GM08714 (cell line): ENCODE measurements at regions not wholly inside any gene's neighbourhood (a gene's known extent, or its start where the extent isn't known, plus 50 kb on each side); places are given as distances from the start of the nearest gene placed in this dataset.

Experiments used
- H3K4me3 ChIP-seq: fragments of 200-500 bp; sonication (Bioruptor generic); 2 replicates; pipeline ENCODE4 v1.5.1; 2014; ENCODE audit warnings: mild to moderate bottlenecking, low read length, inconsistent platforms
- ZNF274 ChIP-seq: IDR thresholded peaks from 2 replicates; pipeline ENCODE4 v1.6.1; 2012; ENCODE audit warnings: mild to moderate bottlenecking, low read depth, low read length

GRCh38 chr11:104830508-104830907 lies 67.8 kb downstream of the CASP12 start:
- H3K4me3 ChIP-seq: no peak overlapping the region
- no peak for TF ChIP-seq ZNF274

- no peak for TF ChIP-seq ZNF274
- no peak overlapping the region for H3K4me3 ChIP-seq
These were observed 68.2 kb downstream of the CASP12 start for GRCh38 chr11:104830080-104830479.

GRCh38 chr11:104826772-104827171 lies 71.5 kb downstream of the CASP12 start:
- no peak overlapping the region for H3K4me3 ChIP-seq
- TF ChIP-seq ZNF274: no peak

DNA sequence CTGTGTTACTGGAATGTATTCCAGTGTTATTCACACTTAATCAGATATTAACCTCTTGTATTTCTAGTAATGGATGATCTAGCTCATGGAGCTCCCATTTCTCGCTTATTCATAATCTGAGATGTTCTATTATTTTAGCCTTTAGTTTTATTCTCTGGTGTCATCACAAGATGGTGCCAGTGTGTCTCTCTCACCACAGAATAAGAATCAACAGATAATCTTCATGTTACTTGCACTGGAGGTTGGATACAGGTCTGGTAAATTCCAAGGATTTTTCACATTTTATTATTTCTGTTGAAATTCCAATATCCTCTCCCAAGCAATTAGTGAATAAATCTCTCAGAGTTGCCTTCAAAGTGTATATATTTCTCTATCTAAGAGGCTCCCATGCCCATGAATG lies 74.6 kb downstream of the CASP12 start:
- TF ChIP-seq ZNF274: no peak
- H3K4me3 ChIP-seq: no peak overlapping the region

GRCh38 chr11:104820431-104820830 lies 77.8 kb downstream of the CASP12 start:
- no peak overlapping the region for H3K4me3 ChIP-seq
- no peak for TF ChIP-seq ZNF274

DNA sequence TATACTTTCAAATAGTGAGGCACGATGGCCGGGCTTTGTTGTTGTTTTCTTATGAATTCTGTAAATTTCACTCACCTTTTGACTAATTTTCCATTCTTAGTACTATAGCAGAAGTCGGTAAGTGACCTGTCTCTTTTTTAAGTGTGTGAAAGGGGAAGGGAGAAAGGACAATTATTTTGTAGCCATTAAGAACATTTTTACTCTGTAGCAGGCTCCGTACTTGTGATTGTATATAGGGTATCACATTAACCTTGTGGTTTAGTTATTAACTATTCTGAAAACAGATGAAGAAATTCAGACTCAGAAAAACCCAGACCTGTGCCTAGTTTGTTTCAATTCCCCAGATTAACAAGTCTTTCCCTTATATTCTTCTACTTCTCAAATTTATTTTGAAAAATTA lies 78.7 kb downstream of the CASP12 start:
- no peak for TF ChIP-seq ZNF274
- H3K4me3 ChIP-seq: no peak overlapping the region

GRCh38 chr11:104819107-104819506 lies 79.2 kb downstream of the CASP12 start:
- no peak for TF ChIP-seq ZNF274

DNA sequence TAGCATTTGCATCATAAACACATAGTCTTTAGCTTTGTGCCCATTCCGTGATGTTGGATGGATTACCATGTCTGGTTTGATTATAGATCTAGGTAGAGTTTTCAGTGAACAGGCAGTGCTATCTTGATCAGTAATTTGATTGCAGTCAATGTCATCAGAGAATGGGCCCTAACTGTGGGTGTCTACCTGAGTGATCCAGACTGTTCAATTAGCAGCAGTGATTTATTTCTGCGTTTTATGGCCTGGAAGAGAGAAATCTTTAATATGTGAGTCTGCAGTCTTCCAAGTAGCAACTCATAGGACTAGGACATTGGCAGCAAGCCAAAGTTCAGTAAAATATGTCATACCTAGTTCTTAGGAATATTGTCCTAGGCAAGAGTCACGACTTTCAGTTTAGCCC lies 80.3 kb downstream of the CASP12 start:
- no peak for TF ChIP-seq ZNF274

More at GRCh38 chr11:104819107-104819506, 79.2 kb downstream of the CASP12 start:
- no peak overlapping the region for H3K4me3 ChIP-seq

GRCh38 chr11:104813532-104813931 lies 84.7 kb downstream of the CASP12 start:
- no peak overlapping the region for H3K4me3 ChIP-seq
- TF ChIP-seq ZNF274: no peak

More for the DNA sequence above, 80.3 kb downstream of the CASP12 start:
- no peak overlapping the region for H3K4me3 ChIP-seq

GRCh38 chr11:104812103-104812788 lies 86.0 kb downstream of the CASP12 start:
- H3K4me3 ChIP-seq: no peak overlapping the region
- no peak for TF ChIP-seq ZNF274

DNA sequence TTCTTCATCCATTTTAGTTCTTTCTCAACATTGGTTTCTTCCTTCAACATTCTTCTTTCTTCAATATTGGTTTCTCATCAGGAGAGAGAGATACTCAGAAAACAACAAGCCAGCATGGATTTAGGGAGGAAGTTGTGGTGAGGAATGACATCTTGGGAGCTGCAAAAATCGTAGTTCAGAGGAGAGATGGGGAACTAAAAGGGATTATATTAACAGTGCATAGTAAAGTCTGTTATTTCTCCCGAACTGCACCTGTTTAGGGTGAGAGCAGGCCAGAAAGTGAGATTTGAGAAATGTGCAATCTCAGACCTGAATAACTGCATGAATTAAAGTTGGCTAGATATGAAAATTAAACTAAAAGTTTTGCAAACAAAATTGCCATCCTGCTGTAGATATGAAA lies 94.5 kb downstream of the CASP12 start:
- TF ChIP-seq ZNF274: no peak

GRCh38 chr11:104799251-104799650 lies 99.0 kb downstream of the CASP12 start:
- TF ChIP-seq ZNF274: no peak

More for the DNA sequence above, 94.5 kb downstream of the CASP12 start:
- no peak overlapping the region for H3K4me3 ChIP-seq

DNA sequence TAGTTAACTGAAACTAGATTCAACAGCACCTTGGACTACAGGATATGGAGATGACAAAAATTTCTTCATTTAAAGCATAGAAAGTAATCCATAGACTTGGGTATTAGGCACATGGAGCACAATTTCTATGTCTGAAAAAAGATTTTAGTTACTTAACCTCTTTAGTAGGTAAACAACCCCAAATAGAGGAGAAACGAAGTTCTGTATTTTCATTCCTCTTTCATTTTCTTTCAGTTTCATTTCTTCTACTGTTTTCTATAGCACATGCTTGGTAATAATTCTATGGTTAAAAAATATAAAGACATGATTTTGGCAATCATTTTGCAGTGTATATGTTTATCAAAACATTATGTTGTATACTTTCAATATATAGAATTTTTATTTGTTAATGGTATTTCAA lies 99.5 kb downstream of the CASP12 start:
- no peak for TF ChIP-seq ZNF274
- H3K4me3 ChIP-seq: no peak overlapping the region

More at GRCh38 chr11:104799251-104799650, 99.0 kb downstream of the CASP12 start:
- no peak overlapping the region; the same call in 1 of the 2 replicates for H3K4me3 ChIP-seq

DNA sequence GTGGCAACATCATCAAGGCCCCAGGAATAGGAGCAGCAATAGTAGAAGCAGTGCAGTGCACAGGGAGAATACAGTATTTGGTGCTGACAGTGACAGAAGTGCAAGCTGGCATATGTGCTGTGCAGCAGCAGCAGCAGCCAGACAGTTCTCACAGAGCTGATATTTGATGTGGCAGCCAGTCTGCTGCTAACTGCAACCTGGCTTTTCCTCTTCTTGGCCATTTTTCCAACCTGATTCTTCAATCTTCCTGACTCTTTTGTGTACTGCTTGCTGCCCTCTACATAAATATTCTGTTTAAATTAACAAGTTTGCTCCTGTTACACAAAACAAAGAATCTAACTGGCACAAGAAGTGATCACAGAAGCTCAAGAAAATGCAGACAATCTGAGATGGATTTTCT lies 102.0 kb downstream of the CASP12 start:
- no peak for TF ChIP-seq ZNF274
- no peak overlapping the region for H3K4me3 ChIP-seq

DNA sequence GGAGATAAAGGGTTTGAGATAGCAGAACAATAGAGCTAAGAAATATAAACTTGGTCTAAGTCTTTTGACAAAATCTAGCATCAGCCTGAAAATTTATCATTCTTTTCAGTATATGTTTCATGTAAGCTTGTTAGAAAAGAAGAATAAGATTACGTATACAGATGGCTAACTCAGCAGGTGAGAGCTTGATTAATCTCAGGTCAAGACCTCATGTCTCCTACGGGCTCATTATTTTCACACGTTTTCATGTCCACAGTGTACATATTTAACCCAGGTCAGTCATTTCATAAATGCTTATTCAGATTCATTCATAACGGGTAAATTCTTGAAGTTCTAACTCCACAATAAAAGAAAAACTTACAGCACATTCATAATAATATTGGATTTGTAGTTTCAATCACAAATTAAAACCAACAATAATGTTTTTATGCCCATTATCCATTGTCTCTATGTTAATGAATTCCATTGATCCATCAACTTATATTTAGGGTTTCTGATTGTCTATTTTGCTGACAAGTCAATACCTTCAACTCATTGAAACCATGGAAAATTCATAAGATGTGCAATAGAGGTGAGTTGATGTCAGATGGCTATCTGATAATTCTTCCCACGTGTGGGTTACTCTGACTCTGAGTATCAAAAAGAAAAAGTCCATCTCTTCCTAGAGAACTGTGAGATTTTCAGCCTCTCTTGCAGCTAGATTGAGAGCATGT lies 102.6 kb downstream of the CASP12 start:
- no peak overlapping the region for H3K4me3 ChIP-seq
- no peak for TF ChIP-seq ZNF274
